Adrenal gland (tissue), 5 donors: ENCODE measurements at regions not wholly inside any gene's neighbourhood (a gene's known extent, or its start where the extent isn't known, plus 50 kb on each side); places are given as distances from the start of the nearest gene placed in this dataset.

Experiments used
- CTCF ChIP-seq, 6 experiments: fragments of 450-650 bp in 4 of 6; fragments of 200-600 bp in 2 of 6; sonication (generic) in 1 of 6; IDR thresholded peaks; 1 replicate in 5 of 6; 2 replicates in 1 of 6; pipeline versions ENCODE4 v1.5.1 to v1.8.0; 2016 to 2021; ENCODE audit warnings: antibody characterized with exemption in 6 of 6, mild to moderate bottlenecking in 2 of 6, moderate library complexity in 1 of 6
- POLR2A ChIP-seq, 2 donors: fragments of 450-650 bp; IDR thresholded peaks; one replicate each; pipeline ENCODE4 v1.6.1; 2017; ENCODE audit warnings: antibody characterized with exemption in 2 of 2, mild to moderate bottlenecking in 2 of 2, moderate library complexity in 1 of 2
- donor health status: DM: no; HTN: no; CAD: no.

- TF ChIP-seq CTCF (IDR thresholded peaks at IDR 0.05) = no peak
- no peak for TF ChIP-seq POLR2A (IDR thresholded peaks at IDR 0.05)
Observed at GRCh38 chr10:62693306-62693705, 111.2 kb upstream of the ADO start.
